ENCODE measurements at regions not wholly inside any gene's neighbourhood (a gene's known extent, or its start where the extent isn't known, plus 50 kb on each side); places are given as distances from the start of the nearest gene placed in this dataset.

GRCh38 chr20:22866812-22867341, 168.2 kb upstream of the SSTR4 start:
- DNase-seq = no peak
- no peaks in the 10 kb centered on the region for H3K36me3 Mint-ChIP-seq (ENCODE audit: unreplicated experiment)
- no peaks in the 10 kb centered on the region for H3K4me1 Mint-ChIP-seq (ENCODE audit: low read depth, unreplicated experiment)
- no peak overlapping the region for H3K27ac Mint-ChIP-seq (ENCODE audit: unreplicated experiment)
- TF ChIP-seq, protein P1, sequence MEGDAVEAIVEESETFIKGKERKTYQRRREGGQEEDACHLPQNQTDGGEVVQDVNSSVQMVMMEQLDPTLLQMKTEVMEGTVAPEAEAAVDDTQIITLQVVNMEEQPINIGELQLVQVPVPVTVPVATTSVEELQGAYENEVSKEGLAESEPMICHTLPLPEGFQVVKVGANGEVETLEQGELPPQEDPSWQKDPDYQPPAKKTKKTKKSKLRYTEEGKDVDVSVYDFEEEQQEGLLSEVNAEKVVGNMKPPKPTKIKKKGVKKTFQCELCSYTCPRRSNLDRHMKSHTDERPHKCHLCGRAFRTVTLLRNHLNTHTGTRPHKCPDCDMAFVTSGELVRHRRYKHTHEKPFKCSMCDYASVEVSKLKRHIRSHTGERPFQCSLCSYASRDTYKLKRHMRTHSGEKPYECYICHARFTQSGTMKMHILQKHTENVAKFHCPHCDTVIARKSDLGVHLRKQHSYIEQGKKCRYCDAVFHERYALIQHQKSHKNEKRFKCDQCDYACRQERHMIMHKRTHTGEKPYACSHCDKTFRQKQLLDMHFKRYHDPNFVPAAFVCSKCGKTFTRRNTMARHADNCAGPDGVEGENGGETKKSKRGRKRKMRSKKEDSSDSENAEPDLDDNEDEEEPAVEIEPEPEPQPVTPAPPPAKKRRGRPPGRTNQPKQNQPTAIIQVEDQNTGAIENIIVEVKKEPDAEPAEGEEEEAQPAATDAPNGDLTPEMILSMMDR (IDR thresholded peaks at IDR 0.05; ENCODE audit: partially characterized antibody, unreplicated experiment) = no peak
- no peaks in the 10 kb centered on the region for H3K9me3 Mint-ChIP-seq (ENCODE audit: unreplicated experiment)
- H3K27me3 Mint-ChIP-seq (ENCODE audit: unreplicated experiment) = no peaks in the 10 kb centered on the region
- H3K4me3 Mint-ChIP-seq (ENCODE audit: unreplicated experiment) = no peak overlapping the region

DNA sequence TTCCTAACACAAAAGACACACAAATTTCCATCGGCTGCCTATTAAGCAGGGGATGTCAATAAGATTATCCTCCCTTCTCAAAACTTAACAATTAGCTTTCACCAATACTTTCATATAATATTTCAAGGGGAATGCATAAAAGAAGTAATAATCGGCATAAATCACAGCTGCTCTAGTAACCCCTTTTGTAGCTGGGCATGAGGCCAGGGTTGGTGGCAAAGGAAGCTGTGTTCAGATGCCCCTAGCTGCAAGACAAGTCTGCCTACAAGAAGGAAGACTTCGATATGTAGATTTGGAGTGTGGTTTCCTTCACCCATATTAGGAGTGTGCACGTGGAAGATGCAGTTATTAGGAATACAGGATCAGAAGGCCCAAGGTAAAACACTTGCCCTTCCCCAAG, 156.9 kb upstream of the SSTR4 start:
- H3K27me3 Mint-ChIP-seq (ENCODE audit: unreplicated experiment) = peaks cover 2% of the 10 kb centered on the region
- DNase-seq = no peak
- no peak overlapping the region for H3K4me3 Mint-ChIP-seq (ENCODE audit: unreplicated experiment)
- H3K27ac Mint-ChIP-seq (ENCODE audit: unreplicated experiment) = no peak overlapping the region
- no peaks in the 10 kb centered on the region for H3K4me1 Mint-ChIP-seq (ENCODE audit: low read depth, unreplicated experiment)
- TF ChIP-seq, protein P1 (IDR thresholded peaks at IDR 0.05; ENCODE audit: partially characterized antibody, unreplicated experiment) = no peak
- H3K36me3 Mint-ChIP-seq (ENCODE audit: unreplicated experiment) = no peaks in the 10 kb centered on the region
- H3K9me3 Mint-ChIP-seq (ENCODE audit: unreplicated experiment) = peaks cover 2% of the 10 kb centered on the region

- H3K27ac Mint-ChIP-seq (ENCODE audit: unreplicated experiment) = no peak overlapping the region
- no peaks in the 10 kb centered on the region for H3K4me1 Mint-ChIP-seq (ENCODE audit: low read depth, unreplicated experiment)
- DNase-seq = no peak
- peaks cover 2% of the 10 kb centered on the region for H3K9me3 Mint-ChIP-seq (ENCODE audit: unreplicated experiment)
- no peak overlapping the region for H3K4me3 Mint-ChIP-seq (ENCODE audit: unreplicated experiment)
- H3K36me3 Mint-ChIP-seq (ENCODE audit: unreplicated experiment) = no peaks in the 10 kb centered on the region
- TF ChIP-seq, protein P1 (IDR thresholded peaks at IDR 0.05; ENCODE audit: partially characterized antibody, unreplicated experiment) = no peak
- H3K27me3 Mint-ChIP-seq (ENCODE audit: unreplicated experiment) = peaks cover 2% of the 10 kb centered on the region
Observed at GRCh38 chr20:22880277-22880676, 154.8 kb upstream of the SSTR4 start.

DNA sequence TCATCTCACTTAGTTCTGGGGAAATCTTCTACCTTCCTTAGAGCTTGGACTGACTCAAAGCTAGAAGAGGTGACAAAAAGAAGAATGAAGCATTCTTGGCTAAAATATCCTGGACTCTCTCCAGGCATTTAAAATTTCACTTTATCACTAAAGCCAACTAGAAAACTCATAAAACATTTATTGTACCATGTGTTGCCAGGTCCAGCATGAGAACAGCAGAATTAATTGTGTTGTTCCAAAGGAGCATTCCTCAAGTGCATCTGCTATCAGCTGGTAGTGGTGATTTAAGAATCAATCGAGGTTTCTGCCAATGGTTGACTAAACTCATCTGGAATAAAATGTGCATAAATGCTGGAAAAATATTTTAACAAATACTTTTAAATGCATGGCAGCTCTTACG, 147.3 kb upstream of the SSTR4 start:
- Mint-ChIP-seq H3K4me1 (ENCODE audit: low read depth, unreplicated experiment) (peaks cover 2% of the 10 kb centered on the region), H3K36me3 (ENCODE audit: unreplicated experiment) (no peaks in the 10 kb centered on the region), H3K4me3 (ENCODE audit: unreplicated experiment) (no peak overlapping the region), H3K27me3 (ENCODE audit: unreplicated experiment) (no peaks in the 10 kb centered on the region), H3K9me3 (ENCODE audit: unreplicated experiment) (no peaks in the 10 kb centered on the region), H3K27ac (ENCODE audit: unreplicated experiment) (no peak overlapping the region)
- TF ChIP-seq, protein P1 (IDR thresholded peaks at IDR 0.05; ENCODE audit: partially characterized antibody, unreplicated experiment) = no peak
- no peak for DNase-seq

GRCh38 chr20:22890594-22891300, 144.4 kb upstream of the SSTR4 start:
- Mint-ChIP-seq H3K27me3 (ENCODE audit: unreplicated experiment) (no peaks in the 10 kb centered on the region), H3K4me3 (ENCODE audit: unreplicated experiment) (no peak overlapping the region), H3K27ac (ENCODE audit: unreplicated experiment) (no peak overlapping the region), H3K9me3 (ENCODE audit: unreplicated experiment) (no peaks in the 10 kb centered on the region), H3K4me1 (ENCODE audit: low read depth, unreplicated experiment) (peaks cover 2% of the 10 kb centered on the region), H3K36me3 (ENCODE audit: unreplicated experiment) (no peaks in the 10 kb centered on the region)
- DNase-seq = no peak
- TF ChIP-seq, protein P1 (IDR thresholded peaks at IDR 0.05; ENCODE audit: partially characterized antibody, unreplicated experiment) = no peak

All from glutamatergic neuron (in vitro differentiated cells).